HG02642 (cell line): ENCODE measurements at regions not wholly inside any gene's neighbourhood (a gene's known extent, or its start where the extent isn't known, plus 50 kb on each side); places are given as distances from the start of the nearest gene placed in this dataset.

Experiments
- ATAC-seq: cut with Tn5 transposase; IDR thresholded peaks from one replicate; pipeline ENCODE4 v1.9.1; 2021; ENCODE audit warnings: mild to moderate bottlenecking; ENCODE audit not compliant: unreplicated experiment, poor library complexity

- no peak for ATAC-seq
These were observed 166.1 kb upstream of the SMLR1 start for GRCh38 chr6:130661077-130661476.

GRCh38 chr6:130666786-130667185 is 160.4 kb upstream of the SMLR1 start:
- no peak for ATAC-seq

- ATAC-seq, result no peak
These were observed 157.1 kb upstream of the SMLR1 start for GRCh38 chr6:130670142-130670541.

- ATAC-seq, result no peak
These were observed 156.1 kb upstream of the SMLR1 start for GRCh38 chr6:130671119-130671518.

- no peak for ATAC-seq
These were observed 155.6 kb upstream of the SMLR1 start for GRCh38 chr6:130671577-130671976.

GRCh38 chr6:130672153-130672552 is 155.1 kb upstream of the SMLR1 start:
- no peak for ATAC-seq

- ATAC-seq, result no peak
These were observed 152.6 kb upstream of the SMLR1 start for GRCh38 chr6:130674604-130675003.

- no peak for ATAC-seq
These were observed 152.1 kb upstream of the SMLR1 start for GRCh38 chr6:130675072-130675471.

- no peak for ATAC-seq
These were observed 151.0 kb upstream of the SMLR1 start for GRCh38 chr6:130676077-130676772.

GRCh38 chr6:130676773-130677144 is 150.4 kb upstream of the SMLR1 start:
- no peak for ATAC-seq

GRCh38 chr6:130677312-130677711 is 149.9 kb upstream of the SMLR1 start:
- no peak for ATAC-seq

- no peak for ATAC-seq
These were observed 149.4 kb upstream of the SMLR1 start for GRCh38 chr6:130677766-130678165.

- no peak for ATAC-seq
These were observed 147.5 kb upstream of the SMLR1 start for GRCh38 chr6:130679684-130680083.

GRCh38 chr6:130680116-130680515 is 147.1 kb upstream of the SMLR1 start:
- no peak for ATAC-seq

- no peak for ATAC-seq
These were observed 146.2 kb upstream of the SMLR1 start for GRCh38 chr6:130681028-130681427.

- ATAC-seq, result no peak
These were observed 145.1 kb upstream of the SMLR1 start for GRCh38 chr6:130682066-130682465.

GRCh38 chr6:130683761-130684517 is 143.3 kb upstream of the SMLR1 start:
- ATAC-seq, result no peak

GRCh38 chr6:130692659-130693058 is 134.5 kb upstream of the SMLR1 start:
- ATAC-seq, result no peak

- no peak for ATAC-seq
These were observed 133.3 kb upstream of the SMLR1 start for GRCh38 chr6:130693944-130694343.

GRCh38 chr6:130694606-130695005 is 132.6 kb upstream of the SMLR1 start:
- ATAC-seq, result no peak

GRCh38 chr6:130696806-130697205 is 130.4 kb upstream of the SMLR1 start:
- no peak for ATAC-seq
